Endometrium (tissue), 2 donors: ENCODE measurements at regions not wholly inside any gene's neighbourhood (a gene's known extent, or its start where the extent isn't known, plus 50 kb on each side); places are given as distances from the start of the nearest gene placed in this dataset.

Experiments used
- FAIRE-seq: peaks from 2 replicates; lab custom pipeline; 2012; peaks lifted over from hg19 to GRCh38; lab: Jason Lieb, UNC
- donor health status: control.
- donor health status: control.

DNA sequence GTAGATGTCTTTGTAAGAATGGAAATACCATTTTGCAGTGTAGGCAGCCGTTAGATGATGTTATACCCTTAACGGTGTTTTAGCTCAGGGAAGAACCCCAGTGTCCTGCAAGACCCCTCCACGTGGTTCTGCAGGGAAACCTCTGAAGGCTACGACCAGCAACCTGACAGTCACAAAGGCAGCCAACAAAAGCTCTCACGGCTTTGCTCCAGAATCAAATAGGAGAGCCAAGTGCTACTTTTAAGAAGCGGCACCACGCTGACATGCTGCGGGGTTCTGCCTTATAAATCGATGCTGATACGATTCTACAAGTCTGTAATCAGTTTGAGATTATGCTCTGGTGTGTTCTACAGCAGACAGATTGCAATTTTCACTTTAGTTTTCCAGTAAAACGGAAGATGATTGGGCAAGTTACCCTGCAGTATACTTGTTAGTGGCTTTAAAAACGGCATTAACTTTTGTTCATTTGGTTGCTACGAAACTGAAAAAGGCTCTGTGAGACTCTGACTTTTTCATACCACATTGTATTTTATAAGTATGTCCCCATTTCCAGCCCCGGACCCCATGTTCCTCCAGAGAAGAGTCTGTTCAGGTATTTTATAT is 312.9 kb downstream of the SAMD5 start:
- no peak for FAIRE-seq

GRCh38 chr6:147823936-147824335 is 315.4 kb downstream of the SAMD5 start:
- no peak for FAIRE-seq

DNA sequence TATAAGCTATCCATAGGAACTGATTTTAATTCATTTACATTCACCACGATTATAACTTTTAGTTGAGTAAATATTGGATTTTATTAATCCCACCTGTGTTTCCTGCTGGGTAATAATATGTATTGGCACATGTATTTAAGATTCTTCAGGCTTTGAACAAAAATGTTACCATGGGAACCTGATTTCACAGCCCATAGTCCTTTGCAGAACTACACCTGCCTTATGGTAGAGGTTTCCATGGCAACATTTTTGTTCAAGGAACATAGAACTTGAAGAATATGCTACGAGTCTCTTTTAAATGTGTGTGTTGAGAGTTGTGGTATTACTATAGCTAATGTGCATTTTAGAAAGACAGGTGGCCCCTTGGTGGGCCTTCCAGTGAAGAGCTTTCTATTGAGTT is 317.4 kb downstream of the SAMD5 start:
- no peak for FAIRE-seq

- no peak for FAIRE-seq
Observed at GRCh38 chr6:147826698-147827097, 318.2 kb downstream of the SAMD5 start.

GRCh38 chr6:147829418-147829817 is 320.9 kb downstream of the SAMD5 start:
- FAIRE-seq: no peak

GRCh38 chr6:147829835-147830234 is 321.3 kb downstream of the SAMD5 start:
- FAIRE-seq: no peak

DNA sequence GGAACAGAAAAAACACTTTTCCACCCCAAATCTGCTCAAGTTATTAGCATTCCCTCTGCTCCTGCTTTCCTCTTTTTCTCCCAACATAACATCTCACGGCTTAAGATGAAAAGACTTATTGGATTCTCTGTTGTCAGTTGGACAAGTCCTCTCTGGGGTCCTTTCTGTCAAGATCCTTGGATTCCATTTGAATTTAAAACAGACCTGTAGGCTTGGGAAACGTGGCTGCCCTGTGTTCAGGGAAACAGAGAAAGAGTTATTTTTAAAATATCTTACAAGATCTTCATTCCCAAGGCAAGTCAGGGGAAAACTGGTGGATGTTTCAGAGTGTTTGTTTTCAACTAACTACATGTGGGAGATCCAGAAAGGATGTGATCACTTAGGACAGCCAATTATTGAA is 322.9 kb downstream of the SAMD5 start:
- no peak for FAIRE-seq

- no peak for FAIRE-seq
Observed at GRCh38 chr6:147833607-147834006, 325.1 kb downstream of the SAMD5 start.

DNA sequence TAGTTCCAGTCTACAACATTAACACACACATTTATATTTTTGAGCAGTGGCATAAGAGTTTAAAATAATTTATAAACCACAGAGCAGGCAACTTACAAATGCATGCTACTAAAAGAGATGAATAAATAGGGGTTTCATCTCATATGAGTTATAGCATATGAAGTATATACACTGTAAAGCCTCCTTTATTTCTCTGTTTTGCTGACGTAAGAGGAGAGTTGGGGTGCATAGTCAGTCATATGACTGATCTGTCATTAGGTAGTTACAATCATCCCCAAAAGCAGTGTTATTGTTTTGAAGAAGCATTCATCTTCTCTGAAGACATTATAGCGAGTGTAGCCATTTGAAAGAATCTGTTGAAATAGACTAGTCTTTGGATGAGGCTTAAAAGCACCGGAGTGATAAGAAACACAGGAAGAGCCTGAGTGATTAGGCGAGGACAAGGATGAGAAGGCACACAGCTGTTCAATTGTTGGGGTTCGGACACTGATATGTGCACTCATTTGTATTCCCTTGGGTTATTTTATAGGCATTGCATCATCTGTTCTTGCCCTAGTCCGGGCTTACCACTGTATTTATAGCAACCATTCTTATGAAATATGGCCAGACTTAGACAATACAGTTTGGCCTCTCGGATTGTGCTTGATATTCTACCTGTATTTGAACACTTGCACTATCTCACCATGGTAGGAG is 325.7 kb downstream of the SAMD5 start:
- no peak for FAIRE-seq

DNA sequence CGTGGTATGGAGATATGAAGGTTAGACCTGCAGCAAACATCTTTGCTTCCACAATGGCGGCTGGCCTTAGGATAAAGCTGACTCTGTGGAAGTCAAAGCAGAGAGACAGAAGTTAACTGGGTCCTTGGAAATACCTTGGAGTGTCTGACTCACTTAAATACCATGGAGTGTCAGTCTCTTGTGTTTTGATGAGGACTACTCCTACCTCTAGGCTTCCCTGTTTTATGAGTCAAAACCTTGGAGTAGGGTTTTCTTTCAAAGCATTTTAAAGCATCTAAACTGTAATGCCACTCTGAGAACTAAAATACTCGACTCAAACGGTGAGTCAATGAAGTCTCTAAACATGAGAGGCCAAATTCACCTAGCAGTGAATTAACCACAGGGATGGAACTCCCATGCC is 329.1 kb downstream of the SAMD5 start:
- no peak for FAIRE-seq

DNA sequence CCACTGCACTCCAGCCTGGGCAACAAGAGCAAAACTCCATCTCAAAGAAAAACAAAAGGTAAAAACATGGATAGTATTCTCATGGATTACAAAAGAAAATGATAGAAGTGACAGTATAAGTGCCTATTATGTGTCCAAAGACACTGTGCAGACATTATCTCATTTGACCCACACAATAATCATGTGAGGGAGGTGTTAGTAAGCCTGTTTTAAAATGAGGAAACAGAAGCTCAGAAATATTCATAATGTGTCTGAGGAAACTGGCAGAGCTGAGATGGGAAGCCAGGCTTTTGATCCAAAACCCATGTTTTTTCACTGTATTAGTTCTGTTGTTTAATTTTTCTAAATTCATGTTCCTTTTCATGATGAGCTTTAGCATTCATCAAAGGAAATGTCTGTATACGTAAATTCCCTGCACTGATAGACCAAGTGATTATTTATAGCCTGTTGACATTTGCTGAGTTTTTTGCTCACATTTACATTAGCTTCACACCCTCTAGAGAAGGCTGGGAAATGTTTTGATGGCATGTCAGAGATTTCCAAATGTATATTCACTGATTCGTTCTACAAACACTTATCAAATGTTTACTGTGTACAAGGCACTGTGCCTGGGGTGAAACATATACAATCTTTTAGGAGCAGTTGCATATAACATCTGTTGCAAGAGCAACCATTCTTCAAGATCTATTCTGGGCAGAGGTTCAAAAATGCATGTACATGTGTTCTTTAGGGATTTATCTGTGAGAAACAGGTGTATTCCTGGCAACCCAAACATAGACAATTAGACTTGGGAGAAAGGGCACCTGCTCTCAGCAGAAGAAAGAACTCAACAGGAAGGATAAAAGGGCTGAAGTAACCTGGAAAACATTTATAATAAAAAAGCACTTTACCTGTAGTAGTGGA is 331.5 kb downstream of the SAMD5 start:
- no peak for FAIRE-seq

GRCh38 chr6:147841547-147842148 is 333.2 kb downstream of the SAMD5 start:
- FAIRE-seq: no peak

GRCh38 chr6:147849401-147850330 is 341.2 kb downstream of the SAMD5 start:
- no peak for FAIRE-seq

- no peak for FAIRE-seq
Observed at GRCh38 chr6:147852772-147853171, 344.3 kb downstream of the SAMD5 start.

- no peak for FAIRE-seq
Observed at GRCh38 chr6:147853574-147853973, 345.1 kb downstream of the SAMD5 start.

DNA sequence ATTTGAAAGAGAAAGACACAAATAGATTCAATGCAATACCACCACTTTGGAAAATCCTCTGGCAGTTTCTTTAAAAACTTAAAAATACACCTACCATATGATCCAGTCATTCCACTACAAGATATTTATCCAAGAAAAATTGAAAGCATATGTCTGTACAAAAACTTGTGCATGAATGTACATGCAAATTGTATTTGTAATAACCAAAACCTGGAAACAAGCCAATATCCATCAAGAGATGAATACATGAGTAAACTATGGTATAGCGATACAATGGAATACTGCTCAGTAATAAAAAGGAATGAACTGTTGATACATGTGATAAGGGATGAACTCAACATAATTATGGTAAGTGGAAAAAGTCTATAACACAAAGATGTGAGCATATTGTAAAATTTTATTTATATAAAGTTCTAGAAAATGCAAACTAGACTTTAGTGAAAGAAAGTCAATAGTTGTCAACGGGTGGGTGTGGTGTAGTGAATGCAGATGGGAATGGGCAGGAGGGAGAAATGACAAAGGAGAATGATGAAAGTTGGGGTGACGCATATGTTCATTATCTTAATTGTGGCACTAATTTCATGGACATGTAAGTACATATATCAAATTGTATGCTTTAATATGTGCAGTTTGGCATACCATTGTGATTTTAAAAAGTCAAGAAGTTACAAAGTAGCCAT is 347.5 kb downstream of the SAMD5 start:
- FAIRE-seq: no peak

DNA sequence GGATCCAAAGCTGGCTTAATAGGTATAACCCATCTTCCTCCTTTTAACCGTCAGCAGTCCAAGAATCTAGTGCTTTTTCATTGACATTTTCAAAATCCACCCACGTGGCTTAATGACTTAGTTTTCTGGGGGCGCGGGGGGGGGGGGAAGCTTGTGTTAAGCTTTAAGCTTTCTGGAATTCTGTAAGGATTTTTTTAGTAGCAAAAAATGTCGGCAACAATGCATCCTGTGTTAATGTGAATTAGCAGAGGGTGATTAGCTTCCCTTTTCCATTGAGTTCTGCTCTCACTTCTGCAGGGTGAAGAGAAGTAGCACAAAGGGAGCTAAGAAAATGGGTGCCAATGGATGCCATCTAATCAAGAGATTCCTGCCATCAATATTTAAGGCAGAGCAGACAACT is 348.2 kb downstream of the SAMD5 start:
- FAIRE-seq: no peak

DNA sequence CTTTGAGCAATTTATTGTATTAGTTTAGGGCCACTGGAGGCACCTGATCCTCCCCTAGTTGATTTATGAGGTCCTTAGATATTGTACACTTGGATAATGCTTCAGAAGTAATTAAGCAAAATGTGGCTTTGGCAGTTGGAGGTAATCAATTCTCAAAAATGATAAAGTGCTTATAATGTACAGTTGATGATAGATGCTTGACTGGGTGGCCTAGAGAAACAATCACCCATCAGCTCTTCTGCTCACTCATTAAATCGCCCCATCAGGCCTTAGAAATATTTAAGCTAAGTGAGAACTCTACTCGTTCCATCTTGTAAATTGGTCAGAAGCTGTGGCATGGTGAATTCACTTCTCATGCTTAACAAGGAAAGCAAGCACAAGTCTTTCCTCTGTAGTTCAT is 349.9 kb downstream of the SAMD5 start:
- no peak for FAIRE-seq

GRCh38 chr6:147859071-147859470 is 350.6 kb downstream of the SAMD5 start:
- FAIRE-seq: no peak

DNA sequence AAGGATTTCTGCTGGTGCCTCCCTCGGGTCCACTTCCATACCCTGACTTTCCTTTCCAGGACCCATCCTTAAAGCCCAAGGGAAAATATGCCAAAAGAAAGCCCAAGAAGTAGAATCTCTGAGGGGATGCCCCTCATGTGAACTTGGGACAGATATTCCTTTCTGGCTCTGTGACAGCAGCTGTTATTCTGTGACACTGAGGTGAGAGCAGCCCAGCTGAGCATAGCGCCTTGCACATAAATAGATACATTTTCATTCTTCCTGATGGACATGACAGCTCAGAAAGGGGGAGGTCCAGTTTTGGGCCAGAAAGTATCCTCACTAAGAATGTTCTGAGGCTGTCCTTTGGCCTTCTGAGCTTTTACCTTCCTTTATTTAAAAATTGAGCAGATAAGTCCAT is 353.2 kb downstream of the SAMD5 start:
- FAIRE-seq: no peak
